SK-N-SH (cell line): ENCODE measurements at regions not wholly inside any gene's neighbourhood (a gene's known extent, or its start where the extent isn't known, plus 50 kb on each side); places are given as distances from the start of the nearest gene placed in this dataset.
"Not testable (repeated sequence)": the region's sequence is repeated elsewhere in the genome, so short reads cannot be mapped to it uniquely, and the experiment has no call there.

Experiments
- CTCF ChIA-PET: fragments of 300-600, 350-600 bp; formaldehyde crosslinking; extraction: SDS; loops from one replicate; lab custom pipeline; 2021; lab: Yijun Ruan, JAX
- POLR2A ChIA-PET: fragments of 350-600 bp; sonication (Branson Sonifier 250); formaldehyde crosslinking; extraction: SDS; loops from one replicate; lab custom pipeline; 2020; ENCODE audit warnings: antibody characterized with exemption, inconsistent platforms; lab: Yijun Ruan, JAX
- DNase-seq: peaks from one replicate; pipeline ENCODE4 v3.0.0; 2012
- H2AFZ ChIP-seq: fragments of 200-600 bp; sonication (generic); 2 replicates; pipeline ENCODE4 v1.8.1; 2016; ENCODE audit warnings: antibody characterized with exemption, mild to moderate bottlenecking, low read depth
- H3F3A ChIP-seq: fragments of 200-600 bp; sonication (generic); replicated peaks from 2 replicates; pipeline ENCODE3; 2016; ENCODE audit warnings: antibody characterized with exemption, mild to moderate bottlenecking; ENCODE audit not compliant: insufficient read depth
- H3K27ac ChIP-seq, 2 experiments: fragments of 200-500 bp in 1 of 2; fragments of 200-600 bp in 1 of 2; sonication (Bioruptor generic) in 1 of 2; sonication (generic), shearing (Covaris generic) in 1 of 2; 2 replicates each; pipeline versions ENCODE4 v1.5.1 to v1.6.1; 2014 to 2016; ENCODE audit warnings: low read depth in 2 of 2, inconsistent platforms in 1 of 2, low read length in 1 of 2, mild to moderate bottlenecking in 1 of 2, mixed read lengths in 1 of 2
- H3K27me3 ChIP-seq: fragments of 200-600 bp; sonication (generic), shearing (Covaris generic); 2 replicates; pipeline ENCODE4 v1.6.1; 2016; ENCODE audit warnings: mixed run types; ENCODE audit not compliant: insufficient read depth
- H3K36me3 ChIP-seq, 2 experiments: fragments of 200-500 bp in 1 of 2; fragments of 200-600 bp in 1 of 2; sonication (Bioruptor generic) in 1 of 2; sonication (generic) in 1 of 2; replicated peaks in 1 of 2; 2 replicates each; pipeline versions ENCODE3 to v1.5.1; 2014 to 2016; ENCODE audit warnings: low read length in 1 of 2, mild to moderate bottlenecking in 1 of 2; ENCODE audit not compliant: insufficient read depth in 2 of 2, control insufficient read depth in 1 of 2
- H3K4me1 ChIP-seq, 2 experiments: fragments of 200-500 bp in 1 of 2; fragments of 200-600 bp in 1 of 2; sonication (Bioruptor generic) in 1 of 2; sonication (generic), shearing (Covaris generic) in 1 of 2; 2 replicates each; pipeline versions ENCODE4 v1.5.1 to v1.6.1; 2014 to 2016; ENCODE audit warnings: low read depth in 1 of 2, low read length in 1 of 2, mixed run types in 1 of 2; ENCODE audit not compliant: insufficient read depth in 2 of 2, control insufficient read depth in 1 of 2
- H3K4me2 ChIP-seq: fragments of 200-600 bp; sonication (generic), shearing (Covaris generic); 2 replicates; pipeline ENCODE4 v1.6.1; 2017; ENCODE audit warnings: mixed run types
- H3K4me3 ChIP-seq, 2 experiments: fragments of 200-500 bp in 1 of 2; fragments of 200-600 bp in 1 of 2; sonication (Bioruptor generic) in 1 of 2; sonication (generic), shearing (Covaris generic) in 1 of 2; 2 replicates each; pipeline versions ENCODE4 v1.5.1 to v1.8.1; 2014 to 2016; ENCODE audit warnings: low read depth in 2 of 2, inconsistent platforms in 1 of 2, low read length in 1 of 2, mild to moderate bottlenecking in 1 of 2, mixed read lengths in 1 of 2, moderate library complexity in 1 of 2
- H3K79me2 ChIP-seq: fragments of 200-600 bp; sonication (generic); 2 replicates; pipeline ENCODE4 v1.8.1; 2017; ENCODE audit warnings: mild to moderate bottlenecking; ENCODE audit not compliant: insufficient read depth
- H3K9ac ChIP-seq: fragments of 200-600 bp; sonication (generic); 2 replicates; pipeline ENCODE4 v1.6.1; 2017; ENCODE audit warnings: mixed run types
- H3K9me2 ChIP-seq: fragments of 200-600 bp; sonication (generic); 2 replicates; pipeline ENCODE4 v1.6.1; 2017; ENCODE audit warnings: mixed run types
- H3K9me3 ChIP-seq: fragments of 200-600 bp; sonication (generic); 2 replicates; pipeline ENCODE4 v1.6.1; 2017; ENCODE audit warnings: mixed run types, mild to moderate bottlenecking, moderate library complexity
- H4K20me1 ChIP-seq: fragments of 200-600 bp; sonication (generic); 2 replicates; pipeline ENCODE4 v1.6.1; 2017; ENCODE audit warnings: mild to moderate bottlenecking, mixed run types; ENCODE audit not compliant: insufficient read depth
- EZH2phosphoT487 ChIP-seq: fragments of 200-600 bp; sonication (generic); IDR thresholded peaks from 2 replicates; pipeline ENCODE4 v1.6.1; 2017; ENCODE audit warnings: low read depth, mixed run types, mild to moderate bottlenecking, antibody characterized with exemption, moderate library complexity, borderline replicate concordance
- FOXJ3 ChIP-seq: sonication (generic); formaldehyde crosslinking; IDR thresholded peaks from 2 replicates; pipeline ENCODE4 v1.5.1; 2020; ENCODE audit warnings: mild to moderate bottlenecking, missing genetic modification reagents
- GABPA ChIP-seq: IDR thresholded peaks from 2 replicates; pipeline ENCODE4 v1.4.0; 2012; ENCODE audit warnings: low read depth, mild to moderate bottlenecking
- MEF2A ChIP-seq: IDR thresholded peaks from 2 replicates; pipeline ENCODE4 v1.4.0; 2012; ENCODE audit warnings: low read depth, borderline replicate concordance
- POLR2AphosphoS5 ChIP-seq: IDR thresholded peaks from 2 replicates; pipeline ENCODE4 v1.6.1; 2012; ENCODE audit warnings: low read depth, low read length
- RAD21 ChIP-seq: IDR thresholded peaks from 2 replicates; pipeline ENCODE4 v1.6.1; 2012; ENCODE audit warnings: mild to moderate bottlenecking, low read length
- RCOR1 ChIP-seq: fragments of 150-350 bp; IDR thresholded peaks from 2 replicates; pipeline ENCODE4 v1.6.1; 2017; ENCODE audit warnings: antibody characterized with exemption, low read length
- RFX5 ChIP-seq: IDR thresholded peaks from 2 replicates; pipeline ENCODE4 v1.6.1; 2012; ENCODE audit warnings: mild to moderate bottlenecking, improper control_type of control experiment, low read length
- SIN3A ChIP-seq: IDR thresholded peaks from 2 replicates; pipeline ENCODE4 v1.6.1; 2012; ENCODE audit warnings: low read depth, mild to moderate bottlenecking, low read length, moderate library complexity, borderline replicate concordance
- YY1 ChIP-seq: IDR thresholded peaks from 2 replicates; pipeline ENCODE4 v1.4.0; 2012; ENCODE audit warnings: low read depth, mild to moderate bottlenecking
- WGBS: methylation state at CpG from one replicate; pipeline ENCODE4 v1.1.6; 2017; ENCODE audit warnings: low lambda C conversion rate; 5-methylcytosine and 5-hydroxymethylcytosine counted together
- TF ChIP-seq, protein P1 (sequence below): fragments of 150-350 bp; IDR thresholded peaks from 2 replicates; pipeline ENCODE4 v1.6.1; 2016; ENCODE audit warnings: mild to moderate bottlenecking, low read depth, low read length
- TF ChIP-seq, protein P2 (sequence below): fragments of 200-600 bp; sonication (generic); IDR thresholded peaks from 2 replicates; pipeline ENCODE4 v1.6.1; 2017; ENCODE audit warnings: antibody characterized with exemption, mild to moderate bottlenecking, moderate library complexity
- TF ChIP-seq, protein P3 (sequence below): IDR thresholded peaks from 2 replicates; pipeline ENCODE4 v1.4.0; 2012; ENCODE audit warnings: low read depth
- TF ChIP-seq, protein P4 (sequence below): IDR thresholded peaks from 2 replicates; pipeline ENCODE4 v1.4.0; 2012; ENCODE audit warnings: low read depth, borderline replicate concordance

DNA sequence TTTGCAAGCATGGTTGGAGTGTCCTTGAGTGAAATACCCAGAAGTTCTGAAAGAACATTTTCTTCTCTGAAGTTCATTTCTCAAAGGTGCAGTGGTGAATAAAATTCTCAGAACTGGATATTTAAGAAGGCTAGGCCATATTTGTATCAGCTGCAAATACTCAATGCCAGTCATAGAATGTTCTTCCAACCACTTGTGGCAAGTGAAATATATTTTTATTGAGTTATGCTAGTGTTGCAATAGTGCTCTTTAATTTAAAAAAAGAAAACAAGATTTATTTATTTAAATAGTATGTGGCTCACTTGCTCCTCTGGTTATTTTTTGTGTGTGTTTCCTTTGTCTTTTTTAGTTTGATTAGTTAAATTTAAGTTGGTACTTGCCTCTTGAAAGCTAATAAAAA is 64.5 kb downstream of the PALS2 start:
- no peak overlapping the region for H3K9ac ChIP-seq
- H3F3A ChIP-seq = peaks cover 6% of the 10 kb centered on the region
- no peak for TF ChIP-seq SIN3A
- no peak for TF ChIP-seq GABPA
- TF ChIP-seq, protein P1, sequence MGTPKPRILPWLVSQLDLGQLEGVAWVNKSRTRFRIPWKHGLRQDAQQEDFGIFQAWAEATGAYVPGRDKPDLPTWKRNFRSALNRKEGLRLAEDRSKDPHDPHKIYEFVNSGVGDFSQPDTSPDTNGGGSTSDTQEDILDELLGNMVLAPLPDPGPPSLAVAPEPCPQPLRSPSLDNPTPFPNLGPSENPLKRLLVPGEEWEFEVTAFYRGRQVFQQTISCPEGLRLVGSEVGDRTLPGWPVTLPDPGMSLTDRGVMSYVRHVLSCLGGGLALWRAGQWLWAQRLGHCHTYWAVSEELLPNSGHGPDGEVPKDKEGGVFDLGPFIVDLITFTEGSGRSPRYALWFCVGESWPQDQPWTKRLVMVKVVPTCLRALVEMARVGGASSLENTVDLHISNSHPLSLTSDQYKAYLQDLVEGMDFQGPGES = no peak
- TF ChIP-seq POLR2AphosphoS5 = no peak
- TF ChIP-seq RAD21 = no peak
- TF ChIP-seq FOXJ3 (CRISPR knock-in tag) = no peak
- TF ChIP-seq, protein P2, sequence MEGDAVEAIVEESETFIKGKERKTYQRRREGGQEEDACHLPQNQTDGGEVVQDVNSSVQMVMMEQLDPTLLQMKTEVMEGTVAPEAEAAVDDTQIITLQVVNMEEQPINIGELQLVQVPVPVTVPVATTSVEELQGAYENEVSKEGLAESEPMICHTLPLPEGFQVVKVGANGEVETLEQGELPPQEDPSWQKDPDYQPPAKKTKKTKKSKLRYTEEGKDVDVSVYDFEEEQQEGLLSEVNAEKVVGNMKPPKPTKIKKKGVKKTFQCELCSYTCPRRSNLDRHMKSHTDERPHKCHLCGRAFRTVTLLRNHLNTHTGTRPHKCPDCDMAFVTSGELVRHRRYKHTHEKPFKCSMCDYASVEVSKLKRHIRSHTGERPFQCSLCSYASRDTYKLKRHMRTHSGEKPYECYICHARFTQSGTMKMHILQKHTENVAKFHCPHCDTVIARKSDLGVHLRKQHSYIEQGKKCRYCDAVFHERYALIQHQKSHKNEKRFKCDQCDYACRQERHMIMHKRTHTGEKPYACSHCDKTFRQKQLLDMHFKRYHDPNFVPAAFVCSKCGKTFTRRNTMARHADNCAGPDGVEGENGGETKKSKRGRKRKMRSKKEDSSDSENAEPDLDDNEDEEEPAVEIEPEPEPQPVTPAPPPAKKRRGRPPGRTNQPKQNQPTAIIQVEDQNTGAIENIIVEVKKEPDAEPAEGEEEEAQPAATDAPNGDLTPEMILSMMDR = no peak
- TF ChIP-seq YY1 = no peak
- no peak for TF ChIP-seq EZH2phosphoT487
- no peak for TF ChIP-seq RCOR1
- TF ChIP-seq, protein P3, sequence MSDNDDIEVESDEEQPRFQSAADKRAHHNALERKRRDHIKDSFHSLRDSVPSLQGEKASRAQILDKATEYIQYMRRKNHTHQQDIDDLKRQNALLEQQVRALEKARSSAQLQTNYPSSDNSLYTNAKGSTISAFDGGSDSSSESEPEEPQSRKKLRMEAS = no peak
- no peak for TF ChIP-seq RFX5
- TF ChIP-seq, protein P4, sequence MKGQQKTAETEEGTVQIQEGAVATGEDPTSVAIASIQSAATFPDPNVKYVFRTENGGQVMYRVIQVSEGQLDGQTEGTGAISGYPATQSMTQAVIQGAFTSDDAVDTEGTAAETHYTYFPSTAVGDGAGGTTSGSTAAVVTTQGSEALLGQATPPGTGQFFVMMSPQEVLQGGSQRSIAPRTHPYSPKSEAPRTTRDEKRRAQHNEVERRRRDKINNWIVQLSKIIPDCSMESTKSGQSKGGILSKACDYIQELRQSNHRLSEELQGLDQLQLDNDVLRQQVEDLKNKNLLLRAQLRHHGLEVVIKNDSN = no peak
- no peak for TF ChIP-seq MEF2A
- TF ChIP-seq, all 33 proteins: peak for 0
- H2AFZ ChIP-seq = no peak overlapping the region
- no peaks in the 10 kb centered on the region for H3K9me2 ChIP-seq
- CTCF ChIA-PET = interaction anchor here (0.6 to 1.5 kb wide), 6 partner anchors 10 to 644 kb away, joined by 3 to 5 read pairs (median 3); no protein-coding TSS in a partner anchor
- H3K4me3 ChIP-seq = no peak overlapping the region
- DNase-seq = no peak
- no peaks in the 10 kb centered on the region for H3K27me3 ChIP-seq
- no peaks in the 10 kb centered on the region for H4K20me1 ChIP-seq
- H3K36me3 ChIP-seq = peaks cover 0 to 6% of the 10 kb centered on the region in 2 experiments
- POLR2A ChIA-PET = no interaction called here
- 0 out of 4 replicates have a peak, but pooled peaks cover 0 to 4% of the 10 kb centered on the region in 2 experiments for H3K4me1 ChIP-seq
- H3K79me2 ChIP-seq = no peaks in the 10 kb centered on the region
- H3K9me3 ChIP-seq = no peaks in the 10 kb centered on the region
- no peak overlapping the region for H3K27ac ChIP-seq
- no peak overlapping the region for H3K4me2 ChIP-seq

DNA sequence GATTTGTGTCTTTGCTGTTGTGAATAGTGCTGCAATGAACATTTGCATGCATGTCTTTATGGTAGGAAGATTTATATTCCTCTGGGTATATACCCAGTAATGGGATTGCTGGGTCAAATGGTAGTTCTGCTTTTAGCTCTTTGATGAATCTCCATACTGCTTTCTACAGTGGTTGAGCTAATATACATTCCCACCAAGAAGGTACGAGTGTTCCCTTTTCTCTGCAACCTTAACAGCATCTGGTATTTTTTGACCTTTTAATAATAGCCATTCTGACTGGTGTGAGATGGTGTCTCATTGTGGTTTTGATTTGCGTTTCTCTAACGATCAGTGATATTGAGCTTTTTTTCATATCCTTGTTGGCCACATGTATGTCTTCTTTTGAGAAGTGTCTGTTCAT is 71.3 kb downstream of the PALS2 start:
- H3K4me1 ChIP-seq, H3K4me2 ChIP-seq, H3F3A ChIP-seq, H3K9ac ChIP-seq, DNase-seq, H2AFZ ChIP-seq, H3K36me3 ChIP-seq, H3K9me3 ChIP-seq, H3K4me3 ChIP-seq, H3K79me2 ChIP-seq, H4K20me1 ChIP-seq, H3K27ac ChIP-seq, H3K9me2 ChIP-seq, POLR2A ChIA-PET, H3K27me3 ChIP-seq: not testable (repeated sequence)
- WGBS = 92% methylated on average over 3 of the region's 3 CpGs
- CTCF ChIA-PET = interaction anchor here (1.3 to 1.5 kb wide), 2 partner anchors 8 to 21 kb away, joined by 3 to 5 read pairs; no protein-coding TSS in a partner anchor
